ENCODE measurements at regions not wholly inside any gene's neighbourhood (a gene's known extent, or its start where the extent isn't known, plus 50 kb on each side); places are given as distances from the start of the nearest gene placed in this dataset.

- ChIA-PET POLR2A (no interaction called here), CTCF (no interaction called here)
- Histone ChIP-seq H3K4me1 (ENCODE audit: control insufficient read depth, extremely low read depth, insufficient read depth, low read length) (no peaks in the 10 kb centered on the region), H3K9ac (replicated peaks; ENCODE audit: extremely low read depth, insufficient read depth, low read length) (no peak overlapping the region), H4K20me1 (replicated peaks; ENCODE audit: control insufficient read depth, extremely low read depth, insufficient read depth, low read length) (no peaks in the 10 kb centered on the region), H3K36me3 (ENCODE audit: control insufficient read depth in 2 of 2, extremely low read depth in 1 of 2, insufficient read depth in 2 of 2, low read length in 2 of 2) (no peaks in the 10 kb centered on the region), H3K4me3 (replicated peaks in 1 of 3; ENCODE audit: insufficient read depth in 1 of 3, low read depth in 1 of 3, low read length in 3 of 3) (no peak overlapping the region), H3K9me3 (replicated peaks; ENCODE audit: control insufficient read depth, insufficient read depth, low read length) (no peaks in the 10 kb centered on the region), H3K27me3 (ENCODE audit: control insufficient read depth in 2 of 2, insufficient read depth in 2 of 2, low read length in 2 of 2) (no peaks in the 10 kb centered on the region), H3K27ac (ENCODE audit: insufficient read depth, low read depth, low read length) (no peak overlapping the region), H3K79me2 (ENCODE audit: control insufficient read depth, insufficient read depth, low read length) (no peaks in the 10 kb centered on the region), H3K9me1 (replicated peaks; ENCODE audit: control insufficient read depth, extremely low read depth, insufficient read depth, low read length) (no peaks in the 10 kb centered on the region), H3K4me2 (ENCODE audit: insufficient read depth, low read length) (no peak overlapping the region), H2AFZ (ENCODE audit: low read depth, low read length) (no peak overlapping the region)
- no TSS peak for BruUV-seq (replicated peaks)
- FAIRE-seq (no peak), DNase-seq (ENCODE audit: low read depth, low spot score) (no peak)
- intact Hi-C loops (cut with micrococcal nuclease) = loop anchor here (10.0 kb wide), 1 partner anchor 331 kb away; no protein-coding TSS in a partner anchor
- dilution Hi-C loops (cut with MboI; ENCODE audit: extremely low pct_ligation_motif_present, low sequenced_read_pairs) = no loop called here
- TF ChIP-seq FOS (IDR thresholded peaks at IDR 0.05; ENCODE audit: borderline replicate concordance, insufficient read depth, low read length) (no peak), JUN (IDR thresholded peaks at IDR 0.05; ENCODE audit: borderline replicate concordance, insufficient read depth, insufficient read length, low read depth) (no peak)
These were observed 147.2 kb upstream of the EYA4 start for GRCh38 chr6:133093956-133094355.

- intact Hi-C loops (cut with micrococcal nuclease) (loop anchor here (10.0 kb wide), 1 partner anchor 328 kb away; no protein-coding TSS in a partner anchor), dilution Hi-C loops (cut with MboI; ENCODE audit: extremely low pct_ligation_motif_present, low sequenced_read_pairs) (no loop called here)
- no peak overlapping the region for H3K9ac ChIP-seq (replicated peaks; ENCODE audit: extremely low read depth, insufficient read depth, low read length)
- no peak overlapping the region for H3K27ac ChIP-seq (ENCODE audit: insufficient read depth, low read depth, low read length)
- no peaks in the 10 kb centered on the region for H4K20me1 ChIP-seq (replicated peaks; ENCODE audit: control insufficient read depth, extremely low read depth, insufficient read depth, low read length)
- BruUV-seq (replicated peaks) = no TSS peak
- no peak for DNase-seq (ENCODE audit: low read depth, low spot score)
- ChIA-PET POLR2A (no interaction called here), CTCF (interaction anchor here (1.0 kb wide), 1 partner anchor 28 kb away, joined by 3 read pairs; no protein-coding TSS in a partner anchor)
- no peak overlapping the region for H3K4me3 ChIP-seq (replicated peaks in 1 of 3; ENCODE audit: insufficient read depth in 1 of 3, low read depth in 1 of 3, low read length in 3 of 3)
- no peaks in the 10 kb centered on the region for H3K79me2 ChIP-seq (ENCODE audit: control insufficient read depth, insufficient read depth, low read length)
- TF ChIP-seq EZH2 (IDR thresholded peaks at IDR 0.05; ENCODE audit: borderline replicate concordance, low read depth, low read length, severe bottlenecking) (no peak), CTCF (IDR thresholded peaks at IDR 0.05; ENCODE audit: extremely low read depth in 1 of 2, insufficient read depth in 1 of 2, low read depth in 1 of 2, low read length in 2 of 2) (no peak), GATA2 (IDR thresholded peaks at IDR 0.05; ENCODE audit: insufficient read depth, insufficient read length, low read depth, low read length) (no peak), MAX (IDR thresholded peaks at IDR 0.05; ENCODE audit: insufficient read depth, insufficient read length) (no peak), JUN (IDR thresholded peaks at IDR 0.05; ENCODE audit: borderline replicate concordance, insufficient read depth, insufficient read length, low read depth) (no peak), POLR2A (IDR thresholded peaks at IDR 0.05; ENCODE audit: low read depth, low read length) (no peak), FOS (IDR thresholded peaks at IDR 0.05; ENCODE audit: borderline replicate concordance, insufficient read depth, low read length) (no peak)
- H3K9me1 ChIP-seq (replicated peaks; ENCODE audit: control insufficient read depth, extremely low read depth, insufficient read depth, low read length) = no peaks in the 10 kb centered on the region
- no peak overlapping the region for H3K4me2 ChIP-seq (ENCODE audit: insufficient read depth, low read length)
- no peaks in the 10 kb centered on the region for H3K9me3 ChIP-seq (replicated peaks; ENCODE audit: control insufficient read depth, insufficient read depth, low read length)
- FAIRE-seq = no peak
- no peak overlapping the region for H2AFZ ChIP-seq (ENCODE audit: low read depth, low read length)
- H3K27me3 ChIP-seq (ENCODE audit: control insufficient read depth in 2 of 2, insufficient read depth in 2 of 2, low read length in 2 of 2) = no peaks in the 10 kb centered on the region
- no peaks in the 10 kb centered on the region for H3K4me1 ChIP-seq (ENCODE audit: control insufficient read depth, extremely low read depth, insufficient read depth, low read length)
- H3K36me3 ChIP-seq (ENCODE audit: control insufficient read depth in 2 of 2, extremely low read depth in 1 of 2, insufficient read depth in 2 of 2, low read length in 2 of 2) = no peaks in the 10 kb centered on the region
These were observed 143.9 kb upstream of the EYA4 start for GRCh38 chr6:133097208-133097607.

All from endothelial cell of umbilical vein (primary cell).